Anterior cingulate cortex (tissue), 58 donors: ENCODE measurements at regions not wholly inside any gene's neighbourhood (a gene's known extent, or its start where the extent isn't known, plus 50 kb on each side); places are given as distances from the start of the nearest gene placed in this dataset.
A peak's percentile ranks its signal among the peaks of the same experiment; 100 is the strongest.
"Not testable (repeated sequence)": the region's sequence is repeated elsewhere in the genome, so short reads cannot be mapped to it uniquely, and the experiment has no call there.

ENCODE experiments used
- DNase-seq, 58 donors: peaks; one replicate each; lab custom pipeline; 2025; lab: John Stamatoyannopoulos, UW

DNA sequence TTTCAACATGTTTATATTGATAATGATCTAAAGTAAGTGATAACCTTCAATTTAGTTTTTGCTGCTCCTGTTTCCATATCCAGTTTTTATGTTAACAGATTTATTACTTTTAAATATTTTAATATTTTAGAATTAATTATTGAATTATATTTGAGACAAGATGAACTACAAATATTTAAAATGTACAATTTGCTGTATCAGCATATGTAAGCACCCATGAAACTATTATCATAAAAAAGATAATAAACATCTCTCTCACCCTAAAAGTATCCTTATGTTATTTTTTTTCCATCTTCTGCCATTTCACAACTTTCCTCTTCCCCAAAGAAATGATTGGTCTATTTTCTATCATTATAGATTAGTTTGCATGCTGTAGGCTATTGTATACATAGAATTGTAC lies 1426.6 kb upstream of the PRR20A start:
- DNase-seq = no peak

DNA sequence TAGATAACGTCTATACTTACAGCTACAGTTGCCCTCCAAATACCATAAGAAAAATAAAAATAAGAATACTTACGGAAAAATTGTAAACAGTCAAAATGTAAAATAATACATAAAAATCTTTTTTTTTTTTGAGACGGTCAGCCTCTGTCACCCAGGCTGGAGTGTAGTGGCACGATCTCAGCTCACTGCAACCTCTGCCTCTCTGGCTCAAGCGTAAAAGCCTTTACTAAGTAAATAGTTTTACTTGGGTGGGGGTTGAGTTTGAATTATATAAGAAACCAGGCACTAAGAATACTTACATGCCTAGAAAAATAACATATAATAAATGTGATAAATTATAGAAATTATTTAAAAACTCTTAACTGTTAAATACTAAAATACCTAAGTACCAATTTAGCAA lies 1413.0 kb upstream of the PRR20A start:
- no peak for DNase-seq

DNA sequence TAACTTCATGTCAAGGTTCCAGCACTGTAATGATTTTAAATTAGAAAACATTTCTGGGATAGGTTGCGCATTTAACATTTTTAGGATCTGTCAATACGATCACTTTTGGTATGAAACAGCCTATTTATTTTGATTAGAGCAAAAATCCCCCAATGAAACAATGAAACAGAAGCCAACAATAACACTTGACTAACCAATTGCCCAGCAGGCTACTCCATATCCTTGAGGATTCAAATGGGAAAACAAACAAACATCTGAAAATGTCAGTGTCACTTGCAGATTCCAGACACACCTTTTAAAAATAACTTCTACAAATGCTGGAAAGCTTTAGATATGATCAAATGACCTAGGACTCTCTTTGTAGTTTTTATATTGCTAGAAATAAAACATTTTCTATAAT lies 1412.5 kb upstream of the PRR20A start:
- no peak for DNase-seq

DNA sequence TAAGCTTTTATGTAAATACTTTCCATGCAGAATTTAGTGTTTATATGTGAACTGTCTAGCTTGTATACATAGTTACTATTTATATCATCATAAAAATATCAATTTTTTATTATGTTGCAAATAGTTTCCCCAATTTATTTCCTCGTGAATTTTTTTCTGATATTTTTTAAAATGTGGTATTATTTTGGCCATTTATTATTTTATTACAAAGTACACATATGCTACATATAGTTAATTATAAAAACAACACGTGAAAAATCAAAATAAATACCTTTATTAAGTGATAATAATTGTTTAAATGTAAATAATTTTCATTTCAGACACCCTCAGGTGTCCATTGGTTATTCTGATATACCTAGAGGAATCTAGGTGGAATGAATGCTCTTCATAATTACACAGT lies 1394.9 kb upstream of the PRR20A start:
- DNase-seq = no peak

DNA sequence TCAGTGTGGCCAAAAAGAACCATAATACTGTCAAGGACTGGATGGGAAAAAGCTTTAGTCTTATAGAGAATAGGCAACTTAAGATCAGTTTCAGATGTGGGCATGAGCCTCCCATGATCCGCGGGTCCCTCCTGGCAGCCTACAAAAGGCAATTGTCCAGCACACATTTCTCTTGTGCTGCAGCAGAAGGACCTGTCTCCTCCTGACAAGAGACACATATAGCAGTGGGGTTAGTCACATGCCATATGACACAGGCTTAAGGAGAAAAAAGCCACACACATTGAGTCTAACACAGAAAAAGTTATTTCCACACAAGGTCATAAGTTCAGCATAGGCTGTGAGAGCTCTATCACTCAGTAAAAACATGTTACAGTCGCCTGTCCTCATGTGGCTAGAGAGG lies 1378.7 kb upstream of the PRR20A start:
- DNase-seq = no peak

DNA sequence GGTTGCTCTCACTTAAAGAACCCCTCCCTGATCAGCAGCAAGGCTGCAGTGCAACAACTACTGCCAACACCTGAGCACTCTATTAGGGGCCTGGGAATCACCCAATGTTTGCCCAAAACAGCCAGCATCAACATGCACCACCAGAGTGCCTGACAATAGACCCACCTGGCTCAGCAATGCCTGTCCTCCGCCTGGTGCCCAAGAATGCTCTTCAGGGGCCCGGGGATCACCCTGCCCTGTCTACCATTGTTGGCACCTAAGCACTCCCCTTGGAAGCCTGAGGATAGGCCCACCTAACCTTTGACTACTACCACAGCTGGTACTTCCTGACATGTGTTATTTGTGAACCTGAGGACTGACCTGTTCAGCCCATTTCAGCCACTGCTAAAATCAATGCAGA lies 1363.1 kb upstream of the PRR20A start:
- DNase-seq = no peak

DNA sequence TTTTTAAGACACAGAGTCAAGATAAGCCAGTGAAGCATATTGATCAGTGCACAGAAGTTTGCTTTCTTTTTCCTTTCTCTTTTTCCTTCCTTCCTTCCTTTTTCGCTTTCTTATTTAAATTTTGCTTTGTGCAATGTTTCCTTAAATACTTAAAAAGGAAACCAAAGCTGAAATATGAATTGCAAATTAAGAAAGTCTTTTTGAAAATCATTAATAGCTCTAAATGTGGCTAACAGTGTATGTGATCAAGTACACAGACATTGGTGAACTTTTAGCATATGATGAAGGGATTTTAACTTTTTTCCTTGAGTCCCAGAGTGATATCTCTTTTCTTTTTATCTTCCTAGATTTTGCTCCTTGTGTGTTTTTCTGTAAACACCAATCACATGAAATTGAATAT lies 1356.9 kb upstream of the PRR20A start:
- DNase-seq = no peak

DNA sequence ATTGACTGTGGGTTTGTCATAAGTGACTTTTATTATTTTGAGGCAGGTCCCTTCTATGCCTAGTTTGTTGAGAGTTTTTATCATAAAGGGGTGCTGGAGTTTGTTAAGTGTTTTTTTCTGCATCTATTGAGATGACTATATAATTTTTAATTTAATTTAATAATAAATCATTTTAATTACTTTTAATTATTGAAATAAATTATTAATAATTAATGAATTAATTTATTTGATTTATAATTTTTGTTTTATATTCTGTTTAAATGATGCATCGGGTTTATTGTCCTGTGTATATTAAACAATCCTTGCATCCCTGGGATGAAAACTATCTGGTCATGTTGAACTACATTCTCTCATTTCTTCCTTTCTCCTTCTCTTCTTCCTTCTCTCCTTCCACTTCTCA lies 1352.2 kb upstream of the PRR20A start:
- no peak for DNase-seq

DNA sequence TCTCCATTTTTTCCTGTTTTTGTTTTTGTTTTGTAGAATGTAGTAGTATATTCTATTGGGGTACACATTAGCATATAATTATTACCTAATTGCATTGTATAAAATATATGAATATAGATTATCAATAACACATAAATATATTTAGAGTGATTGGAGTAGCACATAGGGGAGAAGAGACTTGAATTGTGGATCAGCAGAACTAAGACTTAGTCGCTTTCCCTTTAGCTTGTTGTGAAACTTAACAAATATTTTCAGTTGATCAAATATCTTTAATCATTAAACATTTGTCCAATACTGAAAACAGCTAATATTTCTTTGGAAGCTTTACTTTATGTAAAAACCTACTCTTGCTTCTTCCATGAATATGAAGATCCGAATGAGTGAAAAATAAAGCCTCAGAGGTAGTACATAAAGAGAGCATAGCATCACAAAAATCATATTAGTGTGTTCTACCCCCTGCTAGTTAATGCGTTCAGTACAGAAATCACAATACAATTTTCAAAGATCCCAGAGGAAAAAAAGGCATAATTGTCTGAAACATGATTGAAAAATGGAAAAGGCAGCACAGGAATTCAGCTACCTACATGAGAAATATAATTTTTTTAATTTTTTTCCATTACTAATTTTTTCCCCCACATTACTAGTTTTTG lies 1348.0 kb upstream of the PRR20A start:
- no peak for DNase-seq

DNA sequence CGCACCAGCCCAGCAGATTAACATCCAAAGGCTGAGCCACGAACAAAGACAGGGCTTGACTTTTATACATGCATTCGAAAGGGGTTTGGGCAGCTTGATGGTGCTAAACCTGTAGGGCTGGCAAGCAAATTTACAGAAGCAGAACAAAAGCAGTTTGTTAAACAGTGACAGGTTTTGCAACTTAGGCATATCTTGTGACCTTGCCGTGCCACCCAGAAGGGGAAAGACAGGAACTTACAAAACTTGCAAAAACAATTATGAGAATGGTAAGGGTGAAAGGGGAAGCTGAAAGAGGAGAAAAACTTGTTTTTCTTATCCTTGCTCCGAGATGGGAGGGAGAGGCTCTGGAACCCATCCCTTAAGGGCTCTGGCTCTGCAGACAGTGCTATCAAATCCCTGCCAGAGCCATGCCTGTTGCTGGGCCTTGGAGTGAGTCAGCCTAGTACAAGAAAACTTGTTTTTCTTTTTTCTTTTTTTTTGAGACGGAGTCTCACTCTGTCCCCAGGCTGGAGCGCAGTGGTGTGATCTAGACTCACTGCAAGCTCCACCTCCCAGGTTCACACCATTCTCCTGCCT lies 1325.2 kb upstream of the PRR20A start:
- no peak for DNase-seq

DNA sequence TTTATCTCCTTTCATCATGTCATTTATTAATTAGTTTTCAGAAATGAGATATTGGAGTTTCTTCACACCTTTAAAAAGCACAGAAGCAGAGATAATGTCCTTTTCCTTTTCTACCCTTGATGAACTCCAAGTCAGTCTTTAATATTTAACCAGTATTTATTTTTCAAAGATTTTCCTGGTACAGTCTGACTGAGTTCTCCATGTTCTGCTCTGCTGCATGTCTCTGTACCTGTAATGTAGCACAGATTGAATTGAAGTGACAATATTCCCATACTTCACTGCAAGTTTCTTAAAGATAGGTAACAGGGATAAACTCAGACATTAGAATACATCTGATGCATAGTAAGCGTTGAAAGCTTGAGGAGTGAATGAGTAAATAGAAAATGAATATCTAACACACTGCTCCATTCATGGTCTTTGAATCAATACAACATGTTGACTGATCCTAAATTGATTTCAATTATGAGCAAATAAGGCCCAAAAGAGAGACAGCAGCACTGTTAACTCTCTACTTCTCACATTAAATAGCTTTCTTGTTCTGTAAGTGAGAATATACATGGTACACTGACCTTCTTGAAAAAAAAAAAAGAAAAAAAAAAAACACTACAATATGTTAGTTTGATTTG lies 1323.6 kb upstream of the PRR20A start:
- no peak for DNase-seq

DNA sequence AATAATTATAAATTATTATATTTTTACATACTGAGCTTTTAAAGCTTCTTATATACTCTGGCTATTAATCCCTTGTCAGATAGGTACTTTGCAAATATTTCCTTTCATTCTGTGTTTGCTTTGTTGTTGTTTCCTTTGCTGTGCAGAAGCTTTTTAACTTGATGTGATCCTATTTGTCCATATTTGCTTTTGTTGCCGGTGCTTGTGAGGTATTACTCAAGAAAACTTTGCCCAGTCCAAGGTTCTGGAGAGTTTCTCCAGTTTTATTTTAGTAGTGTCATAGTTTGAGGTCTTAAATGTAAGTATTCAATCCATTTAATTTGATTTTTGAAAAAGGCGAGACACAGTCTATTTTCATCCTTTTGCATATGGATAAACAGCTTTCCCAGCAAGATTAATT lies 1319.9 kb upstream of the PRR20A start:
- no peak for DNase-seq

DNA sequence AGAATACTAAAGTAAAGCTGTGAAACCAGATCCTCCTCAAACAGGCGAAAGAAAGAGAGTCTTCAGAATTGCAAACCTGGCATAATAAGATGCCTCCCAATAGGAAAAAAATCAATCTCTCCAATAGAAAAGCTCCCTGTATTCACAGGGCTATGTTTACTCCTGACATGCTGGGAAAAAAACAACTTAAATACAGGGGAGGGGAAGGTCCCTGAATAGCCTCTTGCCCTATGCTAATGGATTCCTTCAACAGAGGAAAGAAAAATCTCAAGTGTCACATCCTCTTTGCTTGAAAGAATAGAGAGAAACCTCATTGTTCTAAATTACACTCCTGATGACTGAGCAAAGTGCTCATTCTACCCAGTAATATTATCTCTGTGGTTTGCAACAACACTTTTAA lies 1271.1 kb upstream of the PRR20A start:
- DNase-seq = no peak

DNA sequence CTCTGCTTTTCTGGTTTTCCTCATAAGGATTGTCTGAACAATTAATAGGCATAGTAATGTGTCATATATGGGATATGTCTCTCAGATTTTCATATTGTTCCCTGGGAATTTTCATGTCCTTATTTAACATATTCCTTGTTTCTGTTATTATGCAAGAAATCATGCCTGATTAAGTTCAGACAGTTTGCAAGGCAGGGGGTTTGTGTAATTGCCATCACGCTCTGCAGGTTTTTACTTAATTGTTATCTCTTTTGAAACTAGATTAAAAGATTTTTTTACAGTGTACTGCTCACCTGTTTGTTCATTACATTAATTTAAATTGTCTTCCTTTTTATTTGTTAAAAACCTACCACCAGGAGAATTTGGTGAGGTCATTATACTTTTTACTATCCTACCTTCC lies 1253.2 kb upstream of the PRR20A start:
- no peak for DNase-seq

DNA sequence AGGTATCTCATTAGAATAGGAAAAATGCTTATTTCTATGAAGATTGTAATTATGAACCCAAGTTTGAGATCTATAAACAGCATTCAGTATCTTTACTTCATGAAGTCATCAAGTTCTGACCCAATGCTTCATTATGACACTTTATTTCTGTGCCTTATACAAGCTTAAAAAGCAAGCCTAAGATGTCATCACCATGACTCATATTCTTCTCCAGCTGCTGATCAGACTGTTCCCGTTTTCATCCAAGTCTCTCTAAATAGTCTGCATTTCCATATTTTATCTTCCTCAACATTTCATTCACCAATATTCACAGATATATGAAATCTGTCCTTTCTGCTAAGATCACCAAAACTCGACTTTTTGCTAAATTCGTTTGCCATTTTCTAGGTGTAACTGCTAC lies 1247.2 kb upstream of the PRR20A start:
- DNase-seq = peak in 2 of 58 donors; percentile 6 to 7

DNA sequence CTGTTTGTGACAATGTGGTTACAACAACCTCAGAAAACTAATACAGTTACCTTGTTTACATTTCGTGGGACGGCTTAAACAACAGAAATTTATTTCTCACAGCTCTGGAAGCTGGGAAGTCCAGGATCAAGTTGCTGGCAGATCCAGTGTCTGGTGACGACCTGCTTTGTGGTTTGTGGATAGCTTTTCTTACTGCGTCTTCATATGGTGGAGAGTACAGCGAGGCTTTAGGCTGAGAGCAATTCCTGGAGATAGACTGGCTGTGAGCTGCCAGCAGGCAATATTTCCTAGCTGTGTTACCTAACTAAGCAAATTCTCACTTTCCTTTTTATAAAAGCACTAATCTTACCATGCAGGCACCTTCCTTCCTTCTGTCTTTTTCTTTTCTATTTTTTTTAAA lies 1203.5 kb upstream of the PRR20A start:
- DNase-seq = no peak

DNA sequence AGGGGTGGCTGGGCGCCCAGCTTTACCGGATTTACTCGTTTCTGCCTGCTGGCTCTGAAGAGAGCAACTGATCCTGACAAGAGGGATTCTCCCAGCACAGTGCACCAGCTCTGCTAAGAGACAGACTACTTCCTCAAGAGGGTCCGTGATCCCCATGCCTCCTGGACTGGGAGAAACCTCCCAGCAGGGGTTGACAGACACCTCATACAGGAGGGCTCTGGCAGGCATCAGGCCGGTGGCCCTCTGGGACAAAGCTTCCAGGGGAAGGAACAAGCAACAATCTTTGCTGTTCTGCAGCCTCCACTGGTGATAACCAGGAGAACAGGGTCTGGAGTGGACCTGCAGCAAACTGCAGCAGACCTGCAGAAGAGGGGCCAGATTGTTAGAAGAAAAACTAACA lies 1192.5 kb upstream of the PRR20A start:
- no peak for DNase-seq

DNA sequence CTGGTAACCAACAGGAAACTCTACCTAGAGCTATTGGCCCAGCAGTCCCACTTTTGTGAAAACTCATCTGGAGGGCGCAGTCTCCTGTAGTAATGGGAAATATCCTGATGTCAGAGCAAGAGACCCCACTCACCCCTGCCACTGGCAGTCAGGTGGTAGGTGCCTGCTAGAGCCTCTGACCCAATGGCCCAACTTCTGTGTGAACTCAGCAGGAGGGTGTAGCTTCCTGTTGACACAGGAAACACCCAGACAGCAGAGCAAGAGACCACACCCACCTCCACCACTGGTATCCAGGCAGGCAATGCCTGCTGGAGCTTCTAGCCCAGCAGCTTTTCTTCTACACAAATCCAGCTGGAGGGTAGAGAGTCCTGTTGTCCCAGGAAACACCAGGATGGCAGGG lies 1176.8 kb upstream of the PRR20A start:
- DNase-seq = no peak

DNA sequence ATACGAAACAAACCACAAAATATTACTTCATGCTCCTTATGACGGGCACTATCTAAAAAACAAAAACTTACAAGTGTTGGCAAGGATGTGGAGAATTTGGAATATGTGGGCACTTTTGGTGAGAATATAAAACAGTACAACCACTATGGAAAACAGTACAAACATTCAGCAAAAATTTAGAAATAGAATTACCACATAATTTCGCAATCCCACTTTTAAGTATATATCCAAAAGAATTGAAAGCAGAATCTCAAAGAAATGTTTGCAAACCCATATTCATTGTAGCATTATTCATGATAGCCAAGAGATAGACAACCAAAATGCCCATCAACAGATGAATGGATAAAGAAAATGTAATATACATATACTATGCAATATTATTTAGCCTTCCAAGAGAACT lies 1173.7 kb upstream of the PRR20A start:
- no peak for DNase-seq

DNA sequence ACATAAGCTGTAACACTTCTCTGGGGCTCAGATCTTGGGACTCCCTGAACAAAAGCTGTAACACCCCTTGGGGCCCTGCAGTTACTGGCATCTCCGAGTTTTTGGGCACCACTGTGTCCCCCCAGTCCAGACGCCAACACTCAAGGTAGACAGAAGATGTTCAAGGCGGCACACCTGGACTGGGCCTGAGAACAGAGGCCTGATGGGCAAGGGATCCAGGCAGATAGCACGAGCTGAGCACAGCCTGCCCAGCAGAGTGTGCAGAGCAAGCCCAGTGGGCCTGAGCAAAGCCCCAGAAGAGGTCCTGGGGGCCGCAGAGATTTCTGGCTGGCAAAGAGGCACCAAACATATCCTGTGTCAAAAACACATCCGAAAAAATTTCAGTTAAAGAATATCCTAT lies 1163.3 kb upstream of the PRR20A start:
- DNase-seq = no peak

DNA sequence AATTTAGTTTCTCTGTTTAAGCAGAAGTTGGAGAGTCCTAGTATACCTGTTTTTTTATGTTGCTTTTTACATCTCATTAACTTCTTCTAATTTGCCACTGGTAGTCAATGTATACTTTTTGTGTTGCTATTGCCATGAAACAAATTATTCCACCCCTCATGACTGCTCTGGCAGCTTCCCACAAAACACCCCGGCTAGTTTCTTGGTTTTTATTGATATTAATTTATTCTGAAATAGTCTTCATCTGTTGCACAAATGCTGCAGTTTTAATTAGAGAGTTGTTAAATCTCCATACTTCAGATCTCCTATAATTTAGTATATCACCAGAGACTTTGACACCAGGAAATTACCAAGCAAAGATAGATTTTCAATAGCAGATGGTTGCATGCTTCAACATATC lies 1159.3 kb upstream of the PRR20A start:
- no peak for DNase-seq

DNA sequence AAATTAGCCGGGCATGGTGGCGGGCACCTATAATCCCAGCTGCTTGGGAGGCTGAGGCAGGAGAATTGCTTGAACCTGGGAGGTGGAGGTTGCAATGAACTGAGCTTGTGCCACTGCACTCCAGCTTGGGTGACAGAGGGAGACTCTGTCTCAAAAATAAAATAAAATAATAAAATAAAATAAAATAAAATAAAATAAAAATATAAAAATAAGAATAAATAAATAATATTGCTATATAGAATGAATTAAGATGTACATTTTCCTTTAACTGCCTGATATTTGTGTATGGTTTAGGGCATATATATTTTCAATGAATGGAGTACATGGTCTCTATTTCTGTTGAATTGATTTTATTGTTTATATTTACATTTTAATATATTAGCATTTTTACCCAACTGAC lies 1156.7 kb upstream of the PRR20A start:
- not testable (repeated sequence) for DNase-seq

DNA sequence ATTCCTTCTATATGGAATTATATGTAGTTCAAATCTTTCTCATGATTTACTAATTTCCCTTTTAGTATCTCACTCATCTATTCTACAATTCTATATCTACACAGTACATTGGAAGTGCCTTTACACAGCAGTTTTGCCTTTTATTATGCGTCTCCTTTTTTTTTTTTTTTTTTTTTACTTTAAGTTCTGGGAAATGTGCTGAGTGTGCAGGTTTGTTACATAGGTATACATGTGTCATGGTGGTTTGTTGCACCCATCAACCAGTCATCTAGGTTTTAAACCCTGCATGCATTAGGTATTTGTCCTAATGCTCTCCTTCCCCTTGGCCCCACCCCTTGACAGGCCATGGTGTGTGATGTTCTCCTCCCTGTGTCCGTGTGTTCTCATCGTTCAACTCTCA lies 1150.1 kb upstream of the PRR20A start:
- DNase-seq = no peak
